GM12878 (cell line): ENCODE measurements at regions not wholly inside any gene's neighbourhood (a gene's known extent, or its start where the extent isn't known, plus 50 kb on each side); places are given as distances from the start of the nearest gene placed in this dataset.

Source experiments
- MYC ChIP-seq: IDR thresholded peaks from 2 replicates; pipeline ENCODE4 v1.6.1; 2011; ENCODE audit warnings: mild to moderate bottlenecking, low read length, moderate library complexity, inconsistent platforms; ENCODE audit not compliant: insufficient read depth, insufficient replicate concordance, insufficient read length, severe bottlenecking
- NR2C1 ChIP-seq: fragments of 450-650 bp; IDR thresholded peaks from 2 replicates; pipeline ENCODE4 v1.6.1; 2017; ENCODE audit warnings: antibody characterized with exemption, mild to moderate bottlenecking, moderate library complexity
- TF ChIP-seq, protein P1 (sequence below), 3 experiments: IDR thresholded peaks in 2 of 3; conservative IDR thresholded peaks in 1 of 3; 2 replicates each; pipeline ENCODE4 v1.5.1; 2011; ENCODE audit warnings: low read depth in 3 of 3, low read length in 3 of 3, mild to moderate bottlenecking in 3 of 3, control low read depth in 2 of 3, moderate library complexity in 2 of 3, inconsistent platforms in 1 of 3, mixed read lengths in 1 of 3; ENCODE audit not compliant: control insufficient read depth in 2 of 3, insufficient read depth in 1 of 3; ENCODE audit errors: extremely low read depth in 1 of 3

DNA sequence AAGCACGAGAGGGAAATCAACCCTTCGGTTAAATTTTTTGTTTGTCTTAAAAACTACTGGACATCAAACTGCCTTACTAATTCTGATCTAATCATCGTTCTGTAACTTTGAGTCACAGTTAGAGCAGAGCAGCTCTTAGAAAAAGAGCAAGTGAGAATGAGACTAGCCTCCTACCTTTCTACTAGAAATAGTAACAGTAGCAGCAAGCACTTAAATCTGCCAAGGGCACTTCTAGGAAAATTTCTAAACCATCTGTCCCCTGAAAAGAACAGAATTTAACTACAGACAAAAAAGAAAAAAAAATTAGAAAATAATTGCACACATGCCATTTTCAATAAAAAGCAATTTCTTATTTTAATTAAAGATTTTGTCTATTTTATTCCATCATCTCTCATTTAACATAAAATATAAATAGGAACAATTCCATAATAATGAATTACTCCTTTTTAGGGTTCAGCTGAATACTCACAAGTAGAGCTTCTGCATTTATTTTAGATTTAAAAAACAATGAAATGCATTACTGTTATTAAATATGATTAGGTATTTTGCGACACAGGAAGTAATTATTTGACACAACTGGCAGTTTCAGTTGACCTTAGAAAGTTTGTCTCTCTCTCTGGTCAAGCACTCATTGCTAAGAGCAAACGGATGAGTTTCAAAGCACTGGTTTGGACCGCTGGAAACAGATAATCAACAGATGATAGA, 250.8 kb upstream of the SOX9 start:
- TF ChIP-seq, protein P1, sequence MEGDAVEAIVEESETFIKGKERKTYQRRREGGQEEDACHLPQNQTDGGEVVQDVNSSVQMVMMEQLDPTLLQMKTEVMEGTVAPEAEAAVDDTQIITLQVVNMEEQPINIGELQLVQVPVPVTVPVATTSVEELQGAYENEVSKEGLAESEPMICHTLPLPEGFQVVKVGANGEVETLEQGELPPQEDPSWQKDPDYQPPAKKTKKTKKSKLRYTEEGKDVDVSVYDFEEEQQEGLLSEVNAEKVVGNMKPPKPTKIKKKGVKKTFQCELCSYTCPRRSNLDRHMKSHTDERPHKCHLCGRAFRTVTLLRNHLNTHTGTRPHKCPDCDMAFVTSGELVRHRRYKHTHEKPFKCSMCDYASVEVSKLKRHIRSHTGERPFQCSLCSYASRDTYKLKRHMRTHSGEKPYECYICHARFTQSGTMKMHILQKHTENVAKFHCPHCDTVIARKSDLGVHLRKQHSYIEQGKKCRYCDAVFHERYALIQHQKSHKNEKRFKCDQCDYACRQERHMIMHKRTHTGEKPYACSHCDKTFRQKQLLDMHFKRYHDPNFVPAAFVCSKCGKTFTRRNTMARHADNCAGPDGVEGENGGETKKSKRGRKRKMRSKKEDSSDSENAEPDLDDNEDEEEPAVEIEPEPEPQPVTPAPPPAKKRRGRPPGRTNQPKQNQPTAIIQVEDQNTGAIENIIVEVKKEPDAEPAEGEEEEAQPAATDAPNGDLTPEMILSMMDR (IDR thresholded peaks at IDR 0.05 in 2 of 3, conservative IDR thresholded peaks at IDR 0.05 in 1 of 3; ENCODE audit: control insufficient read depth in 2 of 3, extremely low read depth in 1 of 3, insufficient read depth in 1 of 3, low read depth in 3 of 3, low read length in 3 of 3), result no peak
- no peak for TF ChIP-seq MYC
- peak; percentile 71 for TF ChIP-seq NR2C1
